ENCODE measurements at regions not wholly inside any gene's neighbourhood (a gene's known extent, or its start where the extent isn't known, plus 50 kb on each side); places are given as distances from the start of the nearest gene placed in this dataset.

DNA sequence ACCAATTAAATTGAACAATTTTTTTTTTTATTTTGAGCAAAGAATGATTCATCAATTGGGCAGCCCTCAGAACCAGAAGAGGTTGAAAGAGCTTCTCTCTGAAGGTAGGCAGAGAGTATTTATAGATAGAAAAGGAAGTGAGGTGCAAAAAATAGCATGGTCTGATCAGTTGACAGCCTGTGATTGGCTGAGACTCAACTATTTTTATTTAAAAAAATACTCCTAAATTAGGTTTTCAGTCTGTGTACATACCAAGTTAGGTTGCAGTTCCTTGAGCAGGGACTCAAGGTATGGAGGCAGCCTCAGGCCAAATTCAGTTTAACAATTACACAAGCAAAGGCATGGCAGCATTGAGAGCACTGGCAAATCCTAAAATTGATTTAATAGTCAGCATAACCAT lies 1074.7 kb downstream of the SORCS1 start:
- TF ChIP-seq, protein P1, sequence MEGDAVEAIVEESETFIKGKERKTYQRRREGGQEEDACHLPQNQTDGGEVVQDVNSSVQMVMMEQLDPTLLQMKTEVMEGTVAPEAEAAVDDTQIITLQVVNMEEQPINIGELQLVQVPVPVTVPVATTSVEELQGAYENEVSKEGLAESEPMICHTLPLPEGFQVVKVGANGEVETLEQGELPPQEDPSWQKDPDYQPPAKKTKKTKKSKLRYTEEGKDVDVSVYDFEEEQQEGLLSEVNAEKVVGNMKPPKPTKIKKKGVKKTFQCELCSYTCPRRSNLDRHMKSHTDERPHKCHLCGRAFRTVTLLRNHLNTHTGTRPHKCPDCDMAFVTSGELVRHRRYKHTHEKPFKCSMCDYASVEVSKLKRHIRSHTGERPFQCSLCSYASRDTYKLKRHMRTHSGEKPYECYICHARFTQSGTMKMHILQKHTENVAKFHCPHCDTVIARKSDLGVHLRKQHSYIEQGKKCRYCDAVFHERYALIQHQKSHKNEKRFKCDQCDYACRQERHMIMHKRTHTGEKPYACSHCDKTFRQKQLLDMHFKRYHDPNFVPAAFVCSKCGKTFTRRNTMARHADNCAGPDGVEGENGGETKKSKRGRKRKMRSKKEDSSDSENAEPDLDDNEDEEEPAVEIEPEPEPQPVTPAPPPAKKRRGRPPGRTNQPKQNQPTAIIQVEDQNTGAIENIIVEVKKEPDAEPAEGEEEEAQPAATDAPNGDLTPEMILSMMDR (IDR thresholded peaks at IDR 0.05; ENCODE audit: extremely low read depth, low read depth, low read length): no peak
- DNase-seq (ENCODE audit: insufficient read length, low spot score, missing footprints): no peak
- Histone ChIP-seq H3K79me2 (ENCODE audit: insufficient read depth, low read length) (no peaks in the 10 kb centered on the region), H3K4me1 (ENCODE audit: insufficient read depth, low read length) (no peaks in the 10 kb centered on the region), H3K4me3 (ENCODE audit: insufficient read depth, low read length) (no peak overlapping the region), H3K9me3 (ENCODE audit: low read depth, low read length) (peaks cover 3% of the 10 kb centered on the region), H3K27me3 (ENCODE audit: insufficient read depth, low read length) (no peaks in the 10 kb centered on the region), H2AFZ (ENCODE audit: low read length) (no peak overlapping the region), H3K4me2 (ENCODE audit: insufficient read depth, low read length) (no peak overlapping the region), H4K20me1 (ENCODE audit: insufficient read depth, low read length) (no peaks in the 10 kb centered on the region), H3K36me3 (ENCODE audit: insufficient read depth, low read length) (no peaks in the 10 kb centered on the region), H3K27ac (ENCODE audit: low read depth, low read length) (no peak overlapping the region)

DNA sequence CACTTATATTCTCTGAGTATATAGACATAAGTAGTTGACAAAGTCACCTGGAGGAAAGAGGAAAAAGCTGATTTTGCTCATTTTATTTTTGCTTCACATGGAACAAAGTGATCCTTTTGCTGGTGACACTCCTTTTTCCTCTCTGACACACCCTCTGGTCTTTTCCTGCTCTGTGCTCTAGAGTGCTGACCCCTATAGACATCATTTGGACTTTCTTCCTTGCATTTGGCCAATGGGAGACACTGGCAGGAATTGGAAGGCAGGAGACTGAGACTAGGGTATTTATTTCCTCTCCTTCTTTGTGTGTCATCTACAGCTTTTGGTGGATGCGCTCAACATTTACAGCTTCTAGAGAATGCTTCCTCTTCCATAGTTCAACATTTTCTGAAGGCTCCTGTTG lies 1078.1 kb downstream of the SORCS1 start:
- H3K36me3 ChIP-seq (ENCODE audit: insufficient read depth, low read length): no peaks in the 10 kb centered on the region
- no peaks in the 10 kb centered on the region for H3K79me2 ChIP-seq (ENCODE audit: insufficient read depth, low read length)
- no peaks in the 10 kb centered on the region for H4K20me1 ChIP-seq (ENCODE audit: insufficient read depth, low read length)
- no peak overlapping the region for H2AFZ ChIP-seq (ENCODE audit: low read length)
- no peak for DNase-seq (ENCODE audit: insufficient read length, low spot score, missing footprints)
- no peak overlapping the region for H3K4me3 ChIP-seq (ENCODE audit: insufficient read depth, low read length)
- H3K9me3 ChIP-seq (ENCODE audit: low read depth, low read length): no peaks in the 10 kb centered on the region
- no peak overlapping the region for H3K4me2 ChIP-seq (ENCODE audit: insufficient read depth, low read length)
- H3K4me1 ChIP-seq (ENCODE audit: insufficient read depth, low read length): no peaks in the 10 kb centered on the region
- no peak overlapping the region for H3K27ac ChIP-seq (ENCODE audit: low read depth, low read length)
- no peaks in the 10 kb centered on the region for H3K27me3 ChIP-seq (ENCODE audit: insufficient read depth, low read length)
- TF ChIP-seq, protein P1 (IDR thresholded peaks at IDR 0.05; ENCODE audit: extremely low read depth, low read depth, low read length): no peak

DNA sequence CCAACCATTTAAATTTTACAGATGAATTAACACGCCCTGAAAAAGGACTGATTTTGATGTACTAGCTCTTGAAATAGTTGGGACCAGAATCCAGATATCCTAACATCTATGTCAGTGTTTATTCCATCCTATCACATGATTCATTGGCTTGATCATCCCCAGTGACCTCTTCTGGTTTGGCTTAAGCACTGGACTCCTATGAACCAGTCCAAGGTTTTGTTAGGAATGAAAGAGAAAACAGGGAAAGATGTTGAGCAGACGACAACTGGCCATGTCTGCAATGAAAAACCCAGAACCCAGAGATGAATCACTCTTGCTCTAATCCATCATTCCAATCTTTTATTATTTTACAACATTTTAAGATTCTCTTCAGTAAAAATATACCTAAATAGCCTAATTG lies 1080.9 kb downstream of the SORCS1 start:
- DNase-seq (ENCODE audit: insufficient read length, low spot score, missing footprints): no peak
- TF ChIP-seq, protein P1 (IDR thresholded peaks at IDR 0.05; ENCODE audit: extremely low read depth, low read depth, low read length): no peak

DNA sequence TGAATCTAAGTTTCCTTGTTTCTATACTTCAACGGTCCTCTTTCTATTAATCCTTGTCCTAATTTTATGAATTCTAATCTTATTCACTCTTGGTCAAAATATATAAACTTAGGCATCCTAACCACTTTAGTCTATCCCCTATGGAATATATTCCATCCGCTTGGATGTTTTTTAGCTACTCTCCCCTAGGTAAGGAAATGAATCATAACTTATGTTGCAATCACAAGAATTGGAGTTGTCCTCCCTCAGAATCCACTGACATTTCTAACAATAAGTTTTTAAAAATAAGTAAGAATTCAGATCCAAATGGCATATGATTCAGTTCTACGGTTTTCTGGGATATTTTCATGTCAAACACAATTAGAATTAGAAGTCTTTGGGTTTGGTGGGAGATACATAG lies 1081.6 kb downstream of the SORCS1 start:
- no peak overlapping the region for H3K4me3 ChIP-seq (ENCODE audit: insufficient read depth, low read length)
- H3K79me2 ChIP-seq (ENCODE audit: insufficient read depth, low read length): no peaks in the 10 kb centered on the region
- TF ChIP-seq, protein P1 (IDR thresholded peaks at IDR 0.05; ENCODE audit: extremely low read depth, low read depth, low read length): no peak
- H2AFZ ChIP-seq (ENCODE audit: low read length): no peak overlapping the region
- no peak for DNase-seq (ENCODE audit: insufficient read length, low spot score, missing footprints)
- no peak overlapping the region for H3K27ac ChIP-seq (ENCODE audit: low read depth, low read length)
- no peaks in the 10 kb centered on the region for H4K20me1 ChIP-seq (ENCODE audit: insufficient read depth, low read length)
- no peaks in the 10 kb centered on the region for H3K27me3 ChIP-seq (ENCODE audit: insufficient read depth, low read length)
- no peak overlapping the region for H3K4me2 ChIP-seq (ENCODE audit: insufficient read depth, low read length)
- no peaks in the 10 kb centered on the region for H3K9me3 ChIP-seq (ENCODE audit: low read depth, low read length)
- H3K4me1 ChIP-seq (ENCODE audit: insufficient read depth, low read length): no peaks in the 10 kb centered on the region
- H3K36me3 ChIP-seq (ENCODE audit: insufficient read depth, low read length): no peaks in the 10 kb centered on the region

More for the DNA sequence above, 1080.9 kb downstream of the SORCS1 start:
- Histone ChIP-seq H3K4me2 (ENCODE audit: insufficient read depth, low read length) (no peak overlapping the region), H3K27me3 (ENCODE audit: insufficient read depth, low read length) (no peaks in the 10 kb centered on the region), H4K20me1 (ENCODE audit: insufficient read depth, low read length) (no peaks in the 10 kb centered on the region), H3K27ac (ENCODE audit: low read depth, low read length) (no peak overlapping the region), H3K9me3 (ENCODE audit: low read depth, low read length) (no peaks in the 10 kb centered on the region), H3K4me1 (ENCODE audit: insufficient read depth, low read length) (no peaks in the 10 kb centered on the region), H2AFZ (ENCODE audit: low read length) (no peak overlapping the region), H3K4me3 (ENCODE audit: insufficient read depth, low read length) (no peak overlapping the region), H3K79me2 (ENCODE audit: insufficient read depth, low read length) (no peaks in the 10 kb centered on the region), H3K36me3 (ENCODE audit: insufficient read depth, low read length) (no peaks in the 10 kb centered on the region)
